Glutamatergic neuron (in vitro differentiated cells): ENCODE measurements at regions not wholly inside any gene's neighbourhood (a gene's known extent, or its start where the extent isn't known, plus 50 kb on each side); places are given as distances from the start of the nearest gene placed in this dataset.

Experiments used
- DNase-seq: peaks from one replicate; pipeline ENCODE4 v3.0.0; 2022
- H3K27ac Mint-ChIP-seq: one replicate; pipeline ENCODE4 v1.8.0; 2020; ENCODE audit warnings: mild to moderate bottlenecking, mixed read lengths, inconsistent platforms; ENCODE audit not compliant: unreplicated experiment
- H3K27me3 Mint-ChIP-seq: one replicate; pipeline ENCODE4 v1.8.0; 2020; ENCODE audit warnings: mild to moderate bottlenecking, moderate library complexity, mixed read lengths, inconsistent platforms; ENCODE audit not compliant: unreplicated experiment
- H3K36me3 Mint-ChIP-seq: one replicate; pipeline ENCODE4 v1.8.0; 2020; ENCODE audit warnings: mild to moderate bottlenecking, mixed read lengths, inconsistent platforms; ENCODE audit not compliant: unreplicated experiment
- H3K4me1 Mint-ChIP-seq: one replicate; pipeline ENCODE4 v1.8.0; 2020; ENCODE audit warnings: mild to moderate bottlenecking, low read depth, mixed read lengths, inconsistent platforms; ENCODE audit not compliant: unreplicated experiment
- H3K4me3 Mint-ChIP-seq: one replicate; pipeline ENCODE4 v1.8.0; 2020; ENCODE audit warnings: mild to moderate bottlenecking, mixed read lengths, inconsistent platforms; ENCODE audit not compliant: unreplicated experiment
- H3K9me3 Mint-ChIP-seq: one replicate; pipeline ENCODE4 v1.8.0; 2020; ENCODE audit warnings: mild to moderate bottlenecking, moderate library complexity, mixed read lengths, inconsistent platforms; ENCODE audit not compliant: unreplicated experiment
- CTCF ChIP-seq: fragments of 200-600 bp; sonication (generic); IDR thresholded peaks from one replicate; pipeline ENCODE4 v1.5.0; 2021; ENCODE audit not compliant: partially characterized antibody, unreplicated experiment

GRCh38 chr5:68973696-68974095 lies 120.1 kb upstream of the SLC30A5 start:
- Mint-ChIP-seq H3K9me3 (peaks cover 2% of the 10 kb centered on the region), H3K27me3 (peaks cover 2% of the 10 kb centered on the region), H3K4me1 (no peaks in the 10 kb centered on the region), H3K27ac (no peak overlapping the region), H3K36me3 (peaks cover 16% of the 10 kb centered on the region), H3K4me3 (no peak overlapping the region)
- TF ChIP-seq CTCF = no peak
- no peak for DNase-seq

DNA sequence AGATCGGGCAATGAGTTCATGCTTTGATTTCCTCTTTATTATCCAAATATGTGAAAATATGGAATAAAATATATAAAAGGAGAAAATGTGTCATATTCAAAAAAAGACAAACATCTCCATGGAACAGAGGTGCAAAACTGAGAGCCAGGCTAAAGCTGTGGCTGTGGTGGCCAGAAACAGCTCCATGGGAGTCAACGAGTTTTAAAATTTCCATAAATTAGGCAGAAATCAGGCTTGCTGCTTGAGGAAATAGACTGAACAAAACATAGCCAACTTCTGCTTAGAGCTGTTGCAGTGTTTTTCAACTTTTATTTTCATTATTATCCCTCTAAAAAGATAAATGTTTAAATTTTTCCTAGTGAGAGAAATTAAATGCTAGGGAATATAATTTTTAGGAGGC lies 110.8 kb upstream of the SLC30A5 start:
- no peak for TF ChIP-seq CTCF
- no peaks in the 10 kb centered on the region for H3K27me3 Mint-ChIP-seq
- no peaks in the 10 kb centered on the region for H3K4me1 Mint-ChIP-seq
- no peak for DNase-seq
- H3K4me3 Mint-ChIP-seq = no peak overlapping the region
- peaks cover 2% of the 10 kb centered on the region for H3K9me3 Mint-ChIP-seq
- no peaks in the 10 kb centered on the region for H3K36me3 Mint-ChIP-seq
- H3K27ac Mint-ChIP-seq = no peak overlapping the region

GRCh38 chr5:68983959-68984358 lies 109.9 kb upstream of the SLC30A5 start:
- Mint-ChIP-seq H3K36me3 (no peaks in the 10 kb centered on the region), H3K27ac (no peak overlapping the region), H3K27me3 (no peaks in the 10 kb centered on the region), H3K9me3 (peaks cover 2% of the 10 kb centered on the region), H3K4me1 (no peaks in the 10 kb centered on the region), H3K4me3 (no peak overlapping the region)
- TF ChIP-seq CTCF = no peak
- DNase-seq = no peak

DNA sequence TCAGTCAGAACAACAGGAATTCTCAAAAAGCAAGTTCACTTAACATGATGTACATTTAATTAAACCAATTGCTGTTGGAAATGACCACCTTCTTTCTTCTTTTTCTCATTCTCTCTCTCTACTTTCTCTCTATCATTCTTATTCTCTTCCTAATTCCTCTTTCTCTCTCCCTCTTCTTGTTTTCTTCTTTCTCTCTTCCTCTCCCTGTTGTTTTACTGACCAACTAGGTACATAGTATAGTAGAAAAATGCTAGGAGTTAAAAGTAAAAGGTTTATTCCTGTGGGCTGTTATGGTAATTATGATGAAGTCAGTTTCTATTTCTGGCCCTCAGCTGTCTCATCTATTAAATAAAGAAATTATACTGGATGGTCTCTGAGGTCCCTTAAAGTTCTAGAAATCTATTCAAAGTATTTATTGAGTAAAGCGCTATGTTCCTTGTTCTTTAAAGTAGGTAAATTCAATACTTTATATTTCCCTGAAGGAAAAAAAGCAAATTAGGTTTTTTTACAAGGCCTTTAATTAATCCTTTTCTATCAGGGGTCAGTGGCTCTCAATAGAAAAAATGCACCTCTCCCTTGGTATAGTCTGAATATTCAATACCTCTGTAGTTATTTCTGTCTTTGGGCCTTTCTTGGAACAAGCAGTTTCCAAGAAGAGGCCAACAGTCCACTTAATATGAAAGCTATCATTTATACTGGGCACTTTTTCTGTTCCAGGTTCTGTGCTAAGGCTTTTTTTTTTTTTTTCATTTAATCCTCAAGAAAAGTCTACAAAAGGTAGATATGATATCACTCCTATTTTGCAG lies 102.3 kb upstream of the SLC30A5 start:
- peaks cover 1% of the 10 kb centered on the region for H3K27me3 Mint-ChIP-seq
- no peak overlapping the region for H3K4me3 Mint-ChIP-seq
- peaks cover 2% of the 10 kb centered on the region for H3K9me3 Mint-ChIP-seq
- no peaks in the 10 kb centered on the region for H3K36me3 Mint-ChIP-seq
- H3K27ac Mint-ChIP-seq = no peak overlapping the region
- no peak for TF ChIP-seq CTCF
- no peak for DNase-seq
- H3K4me1 Mint-ChIP-seq = no peaks in the 10 kb centered on the region

DNA sequence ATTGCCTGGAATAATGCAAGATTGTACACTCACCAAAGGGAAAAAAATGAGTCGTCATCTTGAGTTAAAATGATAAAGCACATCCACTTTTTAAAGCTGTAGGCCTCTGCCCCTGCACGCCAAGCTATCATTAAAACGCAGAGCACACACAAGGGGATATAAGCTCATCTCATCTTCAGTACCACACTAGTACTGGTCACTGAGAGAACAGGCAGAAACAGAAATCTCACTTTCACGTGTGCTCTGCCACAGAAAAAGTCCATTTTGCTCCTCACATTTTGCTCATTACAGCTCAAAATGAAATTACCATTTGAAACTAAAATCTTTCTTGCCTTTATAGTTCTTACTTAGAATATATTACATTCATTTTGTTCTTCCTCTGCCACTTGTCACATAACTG lies 99.2 kb upstream of the SLC30A5 start:
- Mint-ChIP-seq H3K27me3 (peaks cover 1% of the 10 kb centered on the region), H3K4me3 (no peak overlapping the region), H3K36me3 (no peaks in the 10 kb centered on the region), H3K27ac (no peak overlapping the region), H3K4me1 (no peaks in the 10 kb centered on the region), H3K9me3 (peaks cover 2% of the 10 kb centered on the region)
- TF ChIP-seq CTCF = no peak
- no peak for DNase-seq
